ENCODE measurements at regions not wholly inside any gene's neighbourhood (a gene's known extent, or its start where the extent isn't known, plus 50 kb on each side); places are given as distances from the start of the nearest gene placed in this dataset.

GRCh38 chr20:19958928-19959327 is 58.2 kb upstream of the NAA20 start:
- H3K27ac ChIP-seq = no peak overlapping the region
- TF ChIP-seq CTCF (conservative IDR thresholded peaks at IDR 0.05) (no peak), ZFX (IDR thresholded peaks at IDR 0.05) (no peak)

GRCh38 chr20:19960745-19961144 is 56.4 kb upstream of the NAA20 start:
- no peak for TF ChIP-seq CTCF (conservative IDR thresholded peaks at IDR 0.05)
- no peak for TF ChIP-seq ZFX (IDR thresholded peaks at IDR 0.05)
- H3K27ac ChIP-seq = no peak overlapping the region

GRCh38 chr20:19961293-19961692 is 55.9 kb upstream of the NAA20 start:
- TF ChIP-seq ZFX (IDR thresholded peaks at IDR 0.05) = no peak
- no peak overlapping the region for H3K27ac ChIP-seq

GRCh38 chr20:19962958-19963357 is 54.2 kb upstream of the NAA20 start:
- no peak for TF ChIP-seq ZFX (IDR thresholded peaks at IDR 0.05)
- no peak for TF ChIP-seq CTCF (conservative IDR thresholded peaks at IDR 0.05)

GRCh38 chr20:19964289-19965265 is 52.6 kb upstream of the NAA20 start:
- peak overlapping the region; percentile 87 for H3K27ac ChIP-seq
- no peak for TF ChIP-seq CTCF (conservative IDR thresholded peaks at IDR 0.05)
- TF ChIP-seq ZFX (IDR thresholded peaks at IDR 0.05) = no peak

More at GRCh38 chr20:19962958-19963357, 54.2 kb upstream of the NAA20 start:
- H3K27ac ChIP-seq = no peak overlapping the region

GRCh38 chr20:19966840-19967239 is 50.3 kb upstream of the NAA20 start:
- TF ChIP-seq CTCF (conservative IDR thresholded peaks at IDR 0.05) (no peak), ZFX (IDR thresholded peaks at IDR 0.05) (no peak)
- H3K27ac ChIP-seq = peak overlapping the region; percentile 87
